ENCODE measurements at regions not wholly inside any gene's neighbourhood (a gene's known extent, or its start where the extent isn't known, plus 50 kb on each side); places are given as distances from the start of the nearest gene placed in this dataset.

DNA sequence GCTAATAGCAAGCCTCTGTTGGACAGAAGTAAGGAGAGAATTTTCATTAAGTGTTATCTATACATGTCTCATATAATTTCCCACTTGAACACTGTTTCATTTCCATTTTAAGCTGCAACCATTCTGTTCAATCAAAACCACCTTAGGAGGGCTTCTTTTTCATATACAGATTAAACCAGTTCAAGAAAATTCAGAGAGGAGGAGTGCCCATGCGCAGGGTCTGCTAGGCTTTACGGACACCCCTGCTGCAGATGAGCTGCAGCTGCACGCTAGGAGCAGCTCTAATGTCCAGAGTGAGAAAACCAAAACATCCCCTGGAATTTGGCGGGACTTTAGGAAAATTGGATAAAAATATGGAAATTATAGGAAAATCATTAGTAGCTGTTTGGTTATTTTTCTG is 541.0 kb downstream of the SPRY1 start:
- TF ChIP-seq, protein P1, sequence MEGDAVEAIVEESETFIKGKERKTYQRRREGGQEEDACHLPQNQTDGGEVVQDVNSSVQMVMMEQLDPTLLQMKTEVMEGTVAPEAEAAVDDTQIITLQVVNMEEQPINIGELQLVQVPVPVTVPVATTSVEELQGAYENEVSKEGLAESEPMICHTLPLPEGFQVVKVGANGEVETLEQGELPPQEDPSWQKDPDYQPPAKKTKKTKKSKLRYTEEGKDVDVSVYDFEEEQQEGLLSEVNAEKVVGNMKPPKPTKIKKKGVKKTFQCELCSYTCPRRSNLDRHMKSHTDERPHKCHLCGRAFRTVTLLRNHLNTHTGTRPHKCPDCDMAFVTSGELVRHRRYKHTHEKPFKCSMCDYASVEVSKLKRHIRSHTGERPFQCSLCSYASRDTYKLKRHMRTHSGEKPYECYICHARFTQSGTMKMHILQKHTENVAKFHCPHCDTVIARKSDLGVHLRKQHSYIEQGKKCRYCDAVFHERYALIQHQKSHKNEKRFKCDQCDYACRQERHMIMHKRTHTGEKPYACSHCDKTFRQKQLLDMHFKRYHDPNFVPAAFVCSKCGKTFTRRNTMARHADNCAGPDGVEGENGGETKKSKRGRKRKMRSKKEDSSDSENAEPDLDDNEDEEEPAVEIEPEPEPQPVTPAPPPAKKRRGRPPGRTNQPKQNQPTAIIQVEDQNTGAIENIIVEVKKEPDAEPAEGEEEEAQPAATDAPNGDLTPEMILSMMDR (conservative IDR thresholded peaks at IDR 0.05 in 1 of 2, IDR thresholded peaks at IDR 0.05 in 1 of 2; ENCODE audit: low read depth in 1 of 2, low read length in 2 of 2), result peak in 1 of 2 donors; percentile 1
- no peak for TF ChIP-seq EZH2 (IDR thresholded peaks at IDR 0.05; ENCODE audit: low read length, missing control alignments)

Measured in fibroblast of lung (primary cell).